HepG2 (cell line): ENCODE measurements at regions not wholly inside any gene's neighbourhood (a gene's known extent, or its start where the extent isn't known, plus 50 kb on each side); places are given as distances from the start of the nearest gene placed in this dataset.

Experiments used
- ATAC-seq: fragments of 200-7000 bp; cut with Tn5 transposase; 3 replicates; pipeline ENCODE4 v1.9.1; 2020; ENCODE audit warnings: mild to moderate bottlenecking, moderate library complexity
- BruUV-seq: library from RNA; stranded (reverse); fragments of 400-500 nt; replicated peaks from 2 replicates; lab custom pipeline; 2021; lab: Mats Ljungman, UMichigan
- CTCF ChIA-PET: fragments of 300-600 bp; formaldehyde crosslinking; extraction: SDS; loops from one replicate; lab custom pipeline; 2021; ENCODE audit warnings: low total read pairs, inconsistent platforms, low intra/inter-chr PET ratio; lab: Yijun Ruan, JAX
- POLR2A ChIA-PET: fragments of 350-600 bp; sonication (Branson Sonifier 250); formaldehyde crosslinking; loops from one replicate; lab custom pipeline; 2020; ENCODE audit warnings: antibody characterized with exemption, inconsistent platforms; lab: Yijun Ruan, JAX
- DNase-seq: peaks from one replicate; pipeline ENCODE4 v3.0.0-alpha.2; 2015; ENCODE audit warnings: low spot score
- FAIRE-seq: peaks from 3 replicates; lab custom pipeline; 2011; peaks lifted over from hg19 to GRCh38; lab: Jason Lieb, UNC
- H2AFZ ChIP-seq: one replicate; pipeline ENCODE4 v1.6.1; 2011; ENCODE audit warnings: low read length, inconsistent platforms
- H3K27ac ChIP-seq: fragments of 300-600 bp; 3 replicates; pipeline ENCODE4 v1.8.0; 2011; ENCODE audit warnings: mixed run types, mild to moderate bottlenecking, mixed read lengths, low read length, inconsistent platforms; ENCODE audit not compliant: insufficient read depth; ENCODE audit errors: extremely low read length
- H3K27me3 ChIP-seq, 2 experiments: fragments of 200-600 bp in 1 of 2; 2 replicates in 1 of 2; 3 replicates in 1 of 2; pipeline versions ENCODE4 v1.6.0 to v1.8.0; 2011; ENCODE audit warnings: low read length in 2 of 2, mild to moderate bottlenecking in 2 of 2, moderate library complexity in 2 of 2, inconsistent platforms in 1 of 2; ENCODE audit not compliant: insufficient read depth in 2 of 2, control insufficient read depth in 1 of 2
- H3K36me3 ChIP-seq, 2 experiments: fragments of 200-600 bp in 1 of 2; replicated peaks in 1 of 2; 2 replicates in 1 of 2; 3 replicates in 1 of 2; pipeline versions ENCODE4 v1.5.1 to v1.8.0; 2011; ENCODE audit warnings: low read length in 2 of 2, inconsistent platforms in 1 of 2; ENCODE audit not compliant: insufficient read depth in 2 of 2, control insufficient read depth in 1 of 2
- H3K4me1 ChIP-seq: 2 replicates; pipeline ENCODE4 v1.5.1; 2012; ENCODE audit warnings: low read length, inconsistent platforms; ENCODE audit not compliant: insufficient read depth
- H3K4me2 ChIP-seq: 2 replicates; pipeline ENCODE4 v1.6.0; 2011; ENCODE audit warnings: low read depth, low read length, inconsistent platforms
- H3K4me3 ChIP-seq, 3 experiments: fragments of 200-600 bp in 1 of 3; sonication (generic), shearing (Covaris generic) in 1 of 3; replicated peaks in 1 of 3; 2 replicates each; pipeline ENCODE4 v1.5.1; 2011 to 2016; ENCODE audit warnings: low read length in 3 of 3, inconsistent platforms in 2 of 3, low read depth in 2 of 3, mild to moderate bottlenecking in 2 of 3, control low read depth in 1 of 3, mixed read lengths in 1 of 3; ENCODE audit not compliant: insufficient read depth in 1 of 3
- H3K79me2 ChIP-seq: one replicate; pipeline ENCODE4 v1.6.1; 2011; ENCODE audit warnings: low read length, inconsistent platforms; ENCODE audit not compliant: insufficient read depth
- H3K9ac ChIP-seq: 2 replicates; pipeline ENCODE4 v1.6.0; 2011; ENCODE audit warnings: mild to moderate bottlenecking, low read depth, low read length, inconsistent platforms; ENCODE audit not compliant: insufficient read depth
- H3K9me3 ChIP-seq: 2 replicates; pipeline ENCODE4 v1.5.1; 2012; ENCODE audit warnings: mild to moderate bottlenecking, low read length
- H4K20me1 ChIP-seq: 2 replicates; pipeline ENCODE4 v1.6.0; 2011; ENCODE audit warnings: inconsistent platforms, mild to moderate bottlenecking, low read length, moderate library complexity; ENCODE audit not compliant: insufficient read depth
- DNMT1 ChIP-seq: sonication (generic); formaldehyde crosslinking; IDR thresholded peaks from 2 replicates; pipeline ENCODE4 v1.5.1; 2020; ENCODE audit warnings: mild to moderate bottlenecking, missing genetic modification reagents
- EHMT2 ChIP-seq: fragments of 200-600 bp; sonication (generic); IDR thresholded peaks from 2 replicates; pipeline ENCODE4 v1.7.0; 2017; ENCODE audit warnings: antibody characterized with exemption, low read depth, low read length, borderline replicate concordance
- ETV6 ChIP-seq: sonication (generic); formaldehyde crosslinking; conservative IDR thresholded peaks from 2 replicates; pipeline ENCODE4 v1.4.0; 2020; ENCODE audit warnings: missing genetic modification reagents
- MAF1 ChIP-seq: sonication (generic); formaldehyde crosslinking; IDR thresholded peaks from 2 replicates; pipeline ENCODE4 v1.5.0; 2020; ENCODE audit warnings: missing genetic modification reagents, borderline replicate concordance
- MEIS2 ChIP-seq: sonication (generic); formaldehyde crosslinking; IDR thresholded peaks from 2 replicates; pipeline ENCODE4 v1.9.0; 2021; ENCODE audit warnings: mild to moderate bottlenecking, missing genetic modification reagents
- NR2F2 ChIP-seq: IDR thresholded peaks from 2 replicates; pipeline ENCODE4 v1.6.1; 2012; ENCODE audit warnings: low read depth, inconsistent platforms, borderline replicate concordance
- NRL ChIP-seq: sonication (generic); formaldehyde crosslinking; IDR thresholded peaks from 2 replicates; pipeline ENCODE4 v1.5.0; 2020; ENCODE audit warnings: missing genetic modification reagents, mild to moderate bottlenecking, moderate library complexity, borderline replicate concordance
- POGZ ChIP-seq: sonication (generic); formaldehyde crosslinking; IDR thresholded peaks from 2 replicates; pipeline ENCODE4 v1.4.0; 2020; ENCODE audit warnings: mild to moderate bottlenecking, missing genetic modification reagents
- SNAPC2 ChIP-seq: sonication (generic); formaldehyde crosslinking; IDR thresholded peaks from 2 replicates; pipeline ENCODE4 v1.8.1; 2022; ENCODE audit warnings: mild to moderate bottlenecking, missing genetic modification reagents
- TRIM24 ChIP-seq: sonication (generic); formaldehyde crosslinking; IDR thresholded peaks from 2 replicates; pipeline ENCODE4 v1.8.0; 2022; ENCODE audit warnings: mild to moderate bottlenecking, missing genetic modification reagents
- XRCC5 ChIP-seq: fragments of 200-400 bp; formaldehyde crosslinking; optimal IDR thresholded peaks from 2 replicates; pipeline ENCODE3; 2017; ENCODE audit warnings: mild to moderate bottlenecking, low read length
- ZGPAT ChIP-seq: IDR thresholded peaks from 2 replicates; pipeline ENCODE4 v1.6.1; 2016; ENCODE audit warnings: mild to moderate bottlenecking
- ZNF101 ChIP-seq: sonication (generic); formaldehyde crosslinking; IDR thresholded peaks from 2 replicates; pipeline ENCODE4 v1.4.0; 2020; ENCODE audit warnings: mild to moderate bottlenecking, low read depth, missing genetic modification reagents, borderline replicate concordance
- ZNF12 ChIP-seq: sonication (generic); formaldehyde crosslinking; IDR thresholded peaks from 2 replicates; pipeline ENCODE4 v1.5.0; 2020; ENCODE audit warnings: missing genetic modification reagents
- ZNF362 ChIP-seq: sonication (generic); formaldehyde crosslinking; IDR thresholded peaks from 2 replicates; pipeline ENCODE4 v1.4.0; 2020; ENCODE audit warnings: missing genetic modification reagents, mild to moderate bottlenecking, borderline replicate concordance
- ZNF782 ChIP-seq: sonication (generic); formaldehyde crosslinking; IDR thresholded peaks from 2 replicates; pipeline ENCODE4 v1.4.0; 2020; ENCODE audit warnings: missing genetic modification reagents, mild to moderate bottlenecking, borderline replicate concordance
- ZNF83 ChIP-seq: sonication (generic); formaldehyde crosslinking; IDR thresholded peaks from 2 replicates; pipeline ENCODE4 v1.4.0; 2020; ENCODE audit warnings: missing genetic modification reagents, mild to moderate bottlenecking, borderline replicate concordance
- in situ Hi-C: cut with HindIII; loops from 2 replicates; pipeline ENCODE4 v1.10.0; 2017; ENCODE audit warnings: low pct_unique_long_range_greater_than_20kb; ENCODE audit not compliant: extremely low pct_ligation_motif_present
- intact Hi-C: fragments of 100-400 bp; cut with micrococcal nuclease; formaldehyde crosslinking; loops from one replicate; pipeline ENCODE4 v1.10.0; 2022; ENCODE audit not compliant: unreplicated experiment
- TF ChIP-seq, protein P1 (sequence below): IDR thresholded peaks from 2 replicates; pipeline ENCODE4 v1.6.1; 2016; ENCODE audit warnings: control low read depth

- H3K27ac ChIP-seq, result no peak overlapping the region
- intact Hi-C loops, result no loop called here
- no peak overlapping the region for H2AFZ ChIP-seq
- H3K9ac ChIP-seq, result no peak overlapping the region
- no peak overlapping the region for H3K4me2 ChIP-seq
- BruUV-seq, result no TSS peak
- DNase-seq (no peak), ATAC-seq (no peak), FAIRE-seq (no peak)
- no peaks in the 10 kb centered on the region for H3K4me1 ChIP-seq
- no peak overlapping the region for H3K4me3 ChIP-seq
- no peaks in the 10 kb centered on the region for H3K9me3 ChIP-seq
- H3K36me3 ChIP-seq, result no peaks in the 10 kb centered on the region
- TF ChIP-seq MEIS2 (no peak), ZNF12 (CRISPR knock-in tag) (no peak), POGZ (CRISPR knock-in tag) (no peak), ZNF362 (no peak), NRL (CRISPR knock-in tag) (no peak), XRCC5 (no peak), ZNF101 (CRISPR knock-in tag) (no peak), ZNF782 (no peak), SNAPC2 (no peak), MAF1 (CRISPR knock-in tag) (no peak), DNMT1 (CRISPR knock-in tag) (no peak), EHMT2 (no peak), ZGPAT (CRISPR knock-in tag) (no peak), ZNF83 (no peak), TRIM24 (CRISPR knock-in tag) (no peak), ETV6 (CRISPR knock-in tag) (no peak), NR2F2 (no peak)
- TF ChIP-seq, protein P1, sequence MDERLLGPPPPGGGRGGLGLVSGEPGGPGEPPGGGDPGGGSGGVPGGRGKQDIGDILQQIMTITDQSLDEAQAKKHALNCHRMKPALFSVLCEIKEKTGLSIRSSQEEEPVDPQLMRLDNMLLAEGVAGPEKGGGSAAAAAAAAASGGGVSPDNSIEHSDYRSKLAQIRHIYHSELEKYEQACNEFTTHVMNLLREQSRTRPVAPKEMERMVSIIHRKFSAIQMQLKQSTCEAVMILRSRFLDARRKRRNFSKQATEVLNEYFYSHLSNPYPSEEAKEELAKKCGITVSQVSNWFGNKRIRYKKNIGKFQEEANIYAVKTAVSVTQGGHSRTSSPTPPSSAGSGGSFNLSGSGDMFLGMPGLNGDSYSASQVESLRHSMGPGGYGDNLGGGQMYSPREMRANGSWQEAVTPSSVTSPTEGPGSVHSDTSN (CRISPR knock-in tag), result no peak
- ChIA-PET POLR2A (no interaction called here), CTCF (no interaction called here)
- in situ Hi-C loops, result no loop called here
- H4K20me1 ChIP-seq, result no peaks in the 10 kb centered on the region
- H3K27me3 ChIP-seq, result no peaks in the 10 kb centered on the region; a peak in 1 of 5 replicates
- no peaks in the 10 kb centered on the region for H3K79me2 ChIP-seq
These were observed 184.6 kb upstream of the WSB1 start for GRCh38 chr17:27109346-27109745.
